GM18873 (cell line): ENCODE measurements at regions not wholly inside any gene's neighbourhood (a gene's known extent, or its start where the extent isn't known, plus 50 kb on each side); places are given as distances from the start of the nearest gene placed in this dataset.

Experiments
- ATAC-seq: cut with Tn5 transposase; IDR thresholded peaks from one replicate; pipeline ENCODE4 v1.9.1; 2021; ENCODE audit warnings: mild to moderate bottlenecking, moderate library complexity, moderate number of reproducible peaks; ENCODE audit not compliant: unreplicated experiment, low FRiP score

GRCh38 chr11:113584371-113584770, 109.2 kb upstream of the DRD2 start:
- no peak for ATAC-seq

GRCh38 chr11:113581713-113582112, 106.5 kb upstream of the DRD2 start:
- no peak for ATAC-seq

- no peak for ATAC-seq
These were observed 104.2 kb upstream of the DRD2 start for GRCh38 chr11:113579292-113579940.

- no peak for ATAC-seq
These were observed 103.6 kb upstream of the DRD2 start for GRCh38 chr11:113578715-113579250.

- no peak for ATAC-seq
These were observed 102.8 kb upstream of the DRD2 start for GRCh38 chr11:113578033-113578380.

GRCh38 chr11:113577356-113578032, 102.3 kb upstream of the DRD2 start:
- ATAC-seq, result no peak

- ATAC-seq, result no peak
These were observed 99.4 kb upstream of the DRD2 start for GRCh38 chr11:113574586-113574985.

- no peak for ATAC-seq
These were observed 99.0 kb upstream of the DRD2 start for GRCh38 chr11:113574171-113574570.

GRCh38 chr11:113572136-113572735, 97.0 kb upstream of the DRD2 start:
- no peak for ATAC-seq

- ATAC-seq, result no peak
These were observed 96.3 kb upstream of the DRD2 start for GRCh38 chr11:113571531-113571930.

- ATAC-seq, result no peak
These were observed 95.7 kb upstream of the DRD2 start for GRCh38 chr11:113570906-113571305.

- ATAC-seq, result no peak
These were observed 94.2 kb upstream of the DRD2 start for GRCh38 chr11:113569391-113569790.

GRCh38 chr11:113568566-113568965, 93.4 kb upstream of the DRD2 start:
- no peak for ATAC-seq

- no peak for ATAC-seq
These were observed 92.8 kb upstream of the DRD2 start for GRCh38 chr11:113567867-113568544.

- ATAC-seq, result no peak
These were observed 91.9 kb upstream of the DRD2 start for GRCh38 chr11:113567097-113567496.

- no peak for ATAC-seq
These were observed 89.4 kb upstream of the DRD2 start for GRCh38 chr11:113564527-113565130.

GRCh38 chr11:113563766-113564526, 88.7 kb upstream of the DRD2 start:
- no peak for ATAC-seq

- peak; percentile 79 for ATAC-seq
These were observed 87.8 kb upstream of the DRD2 start for GRCh38 chr11:113562981-113563461.

GRCh38 chr11:113562576-113562975, 87.4 kb upstream of the DRD2 start:
- no peak for ATAC-seq

- ATAC-seq, result no peak
These were observed 82.7 kb upstream of the DRD2 start for GRCh38 chr11:113557926-113558325.
